IPS-NIHi7 (cell line): ENCODE measurements at regions not wholly inside any gene's neighbourhood (a gene's known extent, or its start where the extent isn't known, plus 50 kb on each side); places are given as distances from the start of the nearest gene placed in this dataset.
A peak's percentile ranks its signal among the peaks of the same experiment; 100 is the strongest.
"Not testable (repeated sequence)": the region's sequence is repeated elsewhere in the genome, so short reads cannot be mapped to it uniquely, and the experiment has no call there.

Source experiments
- DNase-seq: peaks from one replicate; pipeline ENCODE4 v3.0.0; 2012; ENCODE audit warnings: mixed read lengths; ENCODE audit errors: extremely low spot score

DNA sequence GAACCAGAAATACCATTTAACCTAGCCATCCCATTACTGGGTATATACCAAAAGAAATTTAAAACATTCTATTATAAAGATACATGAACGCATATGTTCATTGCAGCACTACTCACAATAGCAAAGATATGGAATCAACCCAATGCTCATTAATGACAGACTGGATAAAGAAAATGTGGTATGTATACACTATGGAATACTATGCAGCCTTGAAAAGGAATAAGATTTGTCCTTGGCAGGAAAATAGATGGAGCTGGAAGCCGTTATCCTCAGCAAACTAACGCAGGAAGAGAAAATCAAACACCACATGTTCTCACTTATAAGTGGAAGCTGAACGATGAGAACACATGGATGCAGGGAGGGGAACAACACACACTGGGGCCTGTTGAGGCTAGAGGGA is 146.1 kb upstream of the HMGA2 start:
- not testable (repeated sequence) for DNase-seq

DNA sequence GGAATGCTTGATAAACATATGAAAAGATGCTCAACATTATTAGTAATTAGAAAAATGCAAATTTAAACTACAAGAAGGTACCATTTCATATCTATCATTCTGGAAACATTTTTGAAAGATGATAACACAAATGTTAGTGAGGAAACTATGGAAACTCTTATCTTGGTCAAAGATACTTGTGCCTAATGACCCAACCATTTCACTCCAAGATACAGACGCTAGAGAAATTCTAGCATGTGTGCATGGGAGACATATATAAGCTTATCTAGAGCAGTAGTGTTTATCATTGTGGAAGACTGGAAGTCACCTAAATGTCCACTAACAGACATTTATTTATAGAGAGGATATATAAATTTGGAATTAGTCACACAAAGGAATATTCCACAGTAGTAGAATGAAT is 143.1 kb upstream of the HMGA2 start:
- DNase-seq = no peak

- no peak for DNase-seq
Measured at GRCh38 chr12:65682112-65682511, 142.2 kb upstream of the HMGA2 start.

DNA sequence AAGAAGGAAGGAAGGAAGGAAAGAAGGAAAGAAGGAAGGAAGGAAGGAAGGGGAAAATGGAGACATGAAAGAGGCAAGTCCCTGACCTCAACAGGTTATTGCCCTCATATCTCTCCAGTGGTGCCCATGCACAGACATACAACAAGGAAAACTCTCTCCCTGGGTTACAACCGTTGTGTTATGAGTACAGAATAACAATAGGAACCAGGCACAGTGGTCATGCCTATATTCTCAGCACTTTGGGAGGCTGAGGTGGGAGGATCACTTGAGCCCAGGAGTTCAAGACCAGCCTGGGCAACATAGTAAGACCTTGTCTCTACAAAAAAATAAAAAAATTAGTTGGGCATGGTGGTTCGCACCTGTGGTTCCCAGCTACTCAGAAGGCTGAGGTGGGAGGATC is 139.4 kb upstream of the HMGA2 start:
- DNase-seq = no peak

DNA sequence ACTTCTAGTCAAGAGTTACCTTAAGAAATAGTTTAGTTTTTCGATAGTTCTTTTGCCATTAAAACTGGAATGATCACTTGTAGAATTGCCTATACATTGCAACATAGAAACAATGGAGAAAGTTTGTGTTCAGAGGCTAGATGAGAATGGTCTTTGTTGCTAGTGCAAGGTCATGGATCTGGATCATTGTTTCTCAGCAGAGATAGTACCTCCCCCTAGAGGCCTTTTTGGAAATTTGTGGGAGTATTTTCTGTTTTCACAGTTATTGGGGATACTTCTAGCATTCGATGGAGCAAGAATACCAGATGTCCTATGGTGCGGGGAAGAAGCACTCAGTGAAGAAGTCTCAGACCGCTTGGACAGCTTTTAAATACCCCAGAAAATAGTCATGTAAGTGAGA is 138.8 kb upstream of the HMGA2 start:
- peak; percentile 51 for DNase-seq

DNA sequence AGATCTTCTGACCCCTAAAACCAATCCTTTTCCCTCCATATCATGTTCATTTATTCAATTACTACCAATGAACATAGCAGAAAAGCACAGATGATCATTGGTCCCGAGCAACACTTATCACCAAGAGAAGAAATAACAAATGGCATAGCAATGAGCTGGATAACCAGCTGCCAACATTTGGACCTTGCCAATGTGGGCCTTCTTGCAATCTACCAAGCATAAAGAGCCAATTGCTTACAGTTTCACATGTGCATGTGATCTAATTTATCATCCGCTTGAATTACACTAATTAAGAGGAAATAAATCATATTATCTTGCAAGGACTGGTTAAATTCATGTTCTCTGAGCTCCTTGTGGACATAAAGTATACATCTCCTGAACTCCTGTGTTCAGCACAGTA is 134.8 kb upstream of the HMGA2 start:
- DNase-seq = no peak

DNA sequence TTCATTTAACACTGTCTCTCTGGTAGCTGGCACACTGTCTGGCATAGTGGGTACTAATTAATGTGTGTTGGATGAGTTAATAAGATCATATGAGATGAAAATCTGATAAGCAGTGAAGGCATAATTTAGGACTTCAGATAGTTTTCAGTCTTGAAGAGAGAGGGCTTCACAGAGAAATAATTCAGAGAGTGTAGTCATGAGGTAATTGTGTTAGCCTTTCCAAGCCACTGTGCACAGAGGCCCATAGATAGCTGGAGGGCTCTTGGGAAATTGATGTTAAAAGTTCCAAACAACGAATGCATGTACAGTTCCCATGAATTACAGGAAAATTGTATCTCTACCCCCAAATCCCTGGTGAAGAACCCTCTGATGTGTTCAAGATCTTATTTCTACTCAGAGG is 133.8 kb upstream of the HMGA2 start:
- no peak for DNase-seq

GRCh38 chr12:65694130-65694529 is 130.2 kb upstream of the HMGA2 start:
- no peak for DNase-seq

GRCh38 chr12:65695113-65695865 is 129.0 kb upstream of the HMGA2 start:
- no peak for DNase-seq

DNA sequence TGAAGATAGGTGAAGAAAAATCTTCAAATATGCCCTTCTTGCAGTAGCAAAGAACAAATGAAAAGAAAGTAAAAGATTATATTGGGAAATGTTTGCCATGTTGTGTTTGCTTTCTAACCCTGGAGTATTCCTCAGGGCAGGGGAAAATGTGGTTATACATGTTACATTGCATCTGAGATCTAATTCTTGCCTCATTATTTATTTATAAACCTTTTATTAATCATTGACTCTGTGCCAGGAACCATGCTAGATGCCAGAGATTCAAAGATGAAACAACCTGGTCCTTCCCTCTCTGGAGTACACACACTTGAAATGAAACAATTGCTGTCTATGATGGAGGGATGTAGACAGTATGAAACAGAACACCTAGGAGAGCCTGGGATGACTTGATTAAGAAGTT is 128.1 kb upstream of the HMGA2 start:
- no peak for DNase-seq

DNA sequence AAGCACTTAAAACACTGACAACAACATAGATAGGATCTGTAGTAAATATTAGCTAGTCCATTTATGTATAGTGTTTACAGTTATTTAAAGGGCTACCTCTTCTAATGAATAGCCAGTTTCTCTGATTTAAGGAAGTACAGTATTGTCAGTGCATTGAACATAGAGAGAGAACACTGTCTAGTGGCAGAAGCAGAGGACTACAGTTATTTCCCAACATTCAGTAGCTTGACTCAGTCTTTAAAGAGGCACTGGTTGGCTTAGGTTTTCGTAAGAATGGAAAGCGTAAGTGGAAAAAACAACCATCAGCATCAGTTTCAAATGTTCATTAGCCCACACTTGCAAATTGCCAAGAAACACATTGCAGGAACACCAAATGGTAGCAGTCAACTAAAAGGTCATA is 125.0 kb upstream of the HMGA2 start:
- no peak for DNase-seq

DNA sequence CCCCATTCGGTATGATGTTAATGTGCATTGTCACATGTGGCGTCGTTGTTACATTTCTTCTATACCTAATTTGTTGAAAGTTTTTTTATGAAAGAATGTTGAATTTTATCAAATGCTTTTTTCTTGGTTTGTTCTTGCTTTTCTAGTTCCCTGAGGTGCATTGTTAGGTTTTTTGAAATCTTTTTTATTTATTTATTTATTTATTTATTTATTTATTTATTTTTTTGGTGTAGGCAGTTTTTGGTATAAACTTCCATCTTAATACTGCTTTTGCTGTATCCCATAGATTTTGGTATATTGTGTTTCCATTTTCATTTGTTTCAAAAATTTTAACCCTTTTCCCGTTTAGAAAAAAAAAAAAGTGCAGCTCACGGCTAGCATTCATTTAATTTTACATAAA is 121.1 kb upstream of the HMGA2 start:
- no peak for DNase-seq

GRCh38 chr12:65705380-65705876 is 118.9 kb upstream of the HMGA2 start:
- no peak for DNase-seq

- DNase-seq = no peak
Measured at GRCh38 chr12:65707051-65707450, 117.2 kb upstream of the HMGA2 start.

DNA sequence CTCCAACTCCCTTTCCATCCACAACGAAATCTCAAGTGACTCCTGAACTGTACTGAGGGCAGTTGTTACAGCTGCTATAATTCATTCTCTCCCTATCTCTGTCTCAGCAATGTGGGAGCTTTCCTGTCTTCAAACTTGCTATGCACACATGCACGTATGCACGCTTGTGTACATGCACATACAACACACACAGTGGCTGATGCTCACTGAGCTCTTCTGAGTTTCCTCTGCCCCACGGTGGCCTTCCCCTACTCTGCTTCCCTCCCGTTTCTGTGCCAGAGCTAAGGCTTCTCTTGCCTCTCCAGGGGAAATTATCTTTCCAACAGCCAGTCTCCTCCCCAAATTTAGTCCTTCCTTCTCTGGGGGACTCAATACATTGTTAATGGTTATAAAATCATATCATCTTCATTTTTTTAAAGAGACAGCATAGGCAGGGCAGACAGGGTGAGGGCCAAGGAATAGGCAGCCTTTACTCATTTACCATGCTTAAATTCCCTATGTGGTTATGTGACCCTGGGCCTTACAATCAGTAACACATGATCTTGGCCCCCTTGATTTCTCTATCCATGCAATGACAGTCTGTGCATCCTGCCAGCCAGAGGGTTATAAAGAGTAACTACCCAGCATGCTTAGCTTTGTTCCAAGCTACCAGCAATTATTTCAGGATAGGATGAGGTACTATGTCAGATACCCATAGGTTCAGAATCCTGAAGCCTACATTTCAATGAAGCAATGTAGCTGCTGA is 111.9 kb upstream of the HMGA2 start:
- no peak for DNase-seq

- DNase-seq = peak; percentile 49
Measured at GRCh38 chr12:65715961-65716360, 108.3 kb upstream of the HMGA2 start.

DNA sequence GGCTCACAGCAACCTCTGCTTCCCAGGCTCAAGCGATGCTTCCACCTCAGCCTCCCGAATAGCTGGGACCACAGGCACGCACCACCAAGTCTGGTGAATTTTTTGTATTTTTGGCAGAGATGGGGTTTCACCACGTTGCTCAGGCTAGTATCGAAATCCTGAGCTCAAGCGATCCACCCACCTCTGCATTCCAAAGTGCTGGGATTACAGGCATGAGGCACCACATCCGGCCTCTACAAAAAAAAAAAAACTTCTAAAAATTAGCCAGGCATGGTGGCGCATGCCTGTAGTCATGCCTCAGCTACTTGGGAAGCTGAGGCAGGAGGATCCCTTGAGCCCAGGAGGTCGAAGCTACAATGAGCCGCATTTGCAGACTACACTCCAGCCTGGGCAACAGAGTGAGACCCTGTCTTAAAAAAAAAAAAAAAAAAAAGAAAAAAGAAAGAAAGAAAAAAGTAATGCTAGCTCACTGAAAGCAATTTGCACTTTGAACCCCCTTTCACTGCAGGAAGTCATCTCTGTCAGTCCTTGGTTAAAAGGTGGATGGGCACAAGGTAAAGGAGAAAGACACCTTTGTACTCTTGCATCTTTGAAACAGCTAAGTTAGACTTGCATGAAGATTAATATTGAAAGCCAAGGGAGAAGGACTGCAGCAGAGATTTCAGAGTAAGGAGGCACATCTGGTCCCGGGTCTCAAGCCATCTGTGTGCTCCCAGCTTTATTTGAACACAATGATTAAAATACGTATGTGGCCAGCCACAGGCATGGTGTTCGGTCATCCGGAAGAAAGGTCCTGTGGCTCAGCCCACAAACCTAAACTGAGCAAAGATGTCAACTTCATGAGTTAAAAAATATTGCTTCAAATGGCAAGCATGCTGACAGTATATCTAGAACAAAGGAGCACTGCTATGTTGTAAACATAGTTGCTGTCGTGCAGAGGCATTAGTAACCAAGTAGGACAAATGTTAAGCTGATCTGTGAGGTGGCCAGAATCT is 103.8 kb upstream of the HMGA2 start:
- DNase-seq = no peak

GRCh38 chr12:65721541-65722190 is 102.6 kb upstream of the HMGA2 start:
- no peak for DNase-seq

DNA sequence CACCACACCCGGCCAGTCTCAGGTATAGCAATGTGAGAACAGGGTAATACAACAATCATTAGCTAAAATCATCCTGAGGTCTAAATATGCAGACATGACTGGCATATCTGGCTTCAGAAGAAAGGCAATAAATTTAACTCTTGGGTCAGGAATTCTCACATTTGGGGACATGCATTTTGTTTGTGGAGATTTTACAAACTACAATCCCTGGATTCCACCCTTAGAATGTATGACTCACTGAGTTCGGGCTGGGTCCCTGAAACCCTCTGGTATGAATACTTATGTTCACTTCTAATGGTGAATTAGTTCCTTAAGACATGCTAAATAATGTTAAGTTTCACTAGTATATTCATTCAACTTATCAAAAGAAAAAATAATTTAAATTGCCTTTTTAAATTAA is 98.9 kb upstream of the HMGA2 start:
- DNase-seq = no peak

GRCh38 chr12:65728455-65728847 is 95.8 kb upstream of the HMGA2 start:
- no peak for DNase-seq
